ENCODE measurements at regions not wholly inside any gene's neighbourhood (a gene's known extent, or its start where the extent isn't known, plus 50 kb on each side); places are given as distances from the start of the nearest gene placed in this dataset.

GRCh38 chr10:120095875-120096274 lies 203.3 kb downstream of the SEC23IP start:
- DNase-seq: no peak
- no peak for TF ChIP-seq CTCF (IDR thresholded peaks at IDR 0.05; ENCODE audit: low read depth, low read length)
- H3K9me3 ChIP-seq: no peaks in the 10 kb centered on the region
- no peaks in the 10 kb centered on the region for H3K27me3 ChIP-seq
- H3K36me3 ChIP-seq: no peaks in the 10 kb centered on the region
- no peak overlapping the region for H3K4me3 ChIP-seq (ENCODE audit: low read depth, low read length)
- H3K4me1 ChIP-seq: peaks cover 9% of the 10 kb centered on the region; the same call in 1 of the 2 replicates

- H3K9me3 ChIP-seq: no peaks in the 10 kb centered on the region
- H3K36me3 ChIP-seq: no peaks in the 10 kb centered on the region
- no peaks in the 10 kb centered on the region for H3K27me3 ChIP-seq
- no peak overlapping the region for H3K4me3 ChIP-seq (ENCODE audit: low read depth, low read length)
- TF ChIP-seq CTCF (IDR thresholded peaks at IDR 0.05; ENCODE audit: low read depth, low read length): no peak
- no peak for DNase-seq
- peaks cover 9% of the 10 kb centered on the region; the same call in 1 of the 2 replicates for H3K4me1 ChIP-seq
Observed at GRCh38 chr10:120097766-120098165, 205.2 kb downstream of the SEC23IP start.

- H3K36me3 ChIP-seq: no peaks in the 10 kb centered on the region
- no peak for DNase-seq
Observed at GRCh38 chr10:120098232-120098930, 205.9 kb downstream of the SEC23IP start.

GRCh38 chr10:120103738-120104560 lies 211.4 kb downstream of the SEC23IP start:
- H3K36me3 ChIP-seq: no peaks in the 10 kb centered on the region
- H3K9me3 ChIP-seq: no peaks in the 10 kb centered on the region
- H3K27me3 ChIP-seq: no peaks in the 10 kb centered on the region
- TF ChIP-seq CTCF (IDR thresholded peaks at IDR 0.05; ENCODE audit: low read depth, low read length): no peak
- no peak for DNase-seq
- no peak overlapping the region for H3K4me3 ChIP-seq (ENCODE audit: low read depth, low read length)
- H3K4me1 ChIP-seq: no peaks in the 10 kb centered on the region

More at GRCh38 chr10:120098232-120098930, 205.9 kb downstream of the SEC23IP start:
- no peaks in the 10 kb centered on the region for H3K27me3 ChIP-seq
- H3K9me3 ChIP-seq: no peaks in the 10 kb centered on the region
- H3K4me3 ChIP-seq (ENCODE audit: low read depth, low read length): no peak overlapping the region
- no peak for TF ChIP-seq CTCF (IDR thresholded peaks at IDR 0.05; ENCODE audit: low read depth, low read length)
- peaks cover 9% of the 10 kb centered on the region; the same call in 1 of the 2 replicates for H3K4me1 ChIP-seq

- TF ChIP-seq CTCF (IDR thresholded peaks at IDR 0.05; ENCODE audit: low read depth, low read length): no peak
- no peaks in the 10 kb centered on the region for H3K9me3 ChIP-seq
- H3K27me3 ChIP-seq: no peaks in the 10 kb centered on the region
- no peaks in the 10 kb centered on the region for H3K36me3 ChIP-seq
- no peak for DNase-seq
- no peak overlapping the region for H3K4me3 ChIP-seq (ENCODE audit: low read depth, low read length)
- no peaks in the 10 kb centered on the region for H3K4me1 ChIP-seq
Observed at GRCh38 chr10:120105001-120105400, 212.5 kb downstream of the SEC23IP start.

- no peak for DNase-seq
- no peaks in the 10 kb centered on the region for H3K36me3 ChIP-seq
- no peak overlapping the region for H3K4me3 ChIP-seq (ENCODE audit: low read depth, low read length)
- H3K9me3 ChIP-seq: no peaks in the 10 kb centered on the region
- no peaks in the 10 kb centered on the region for H3K4me1 ChIP-seq
- H3K27me3 ChIP-seq: no peaks in the 10 kb centered on the region
- TF ChIP-seq CTCF (IDR thresholded peaks at IDR 0.05; ENCODE audit: low read depth, low read length): no peak
Observed at GRCh38 chr10:120105492-120105891, 213.0 kb downstream of the SEC23IP start.
